HG03439 (cell line): ENCODE measurements at regions not wholly inside any gene's neighbourhood (a gene's known extent, or its start where the extent isn't known, plus 50 kb on each side); places are given as distances from the start of the nearest gene placed in this dataset.

Source experiments
- ATAC-seq: cut with Tn5 transposase; IDR thresholded peaks from one replicate; pipeline ENCODE4 v1.9.1; 2021; ENCODE audit warnings: mild to moderate bottlenecking, moderate library complexity; ENCODE audit not compliant: unreplicated experiment

GRCh38 chr20:10986586-10986985 lies 312.8 kb upstream of the JAG1 start:
- no peak for ATAC-seq

GRCh38 chr20:10987651-10988383 lies 314.0 kb upstream of the JAG1 start:
- ATAC-seq = no peak

GRCh38 chr20:10990625-10991382 lies 317.0 kb upstream of the JAG1 start:
- no peak for ATAC-seq

GRCh38 chr20:10992731-10993130 lies 318.9 kb upstream of the JAG1 start:
- ATAC-seq = no peak

- no peak for ATAC-seq
Measured at GRCh38 chr20:10994991-10995700, 321.3 kb upstream of the JAG1 start.

GRCh38 chr20:10998476-10998875 lies 324.7 kb upstream of the JAG1 start:
- ATAC-seq = no peak

GRCh38 chr20:11000416-11000815 lies 326.6 kb upstream of the JAG1 start:
- ATAC-seq = no peak

- no peak for ATAC-seq
Measured at GRCh38 chr20:11001302-11001701, 327.5 kb upstream of the JAG1 start.

- no peak for ATAC-seq
Measured at GRCh38 chr20:11001764-11002540, 328.2 kb upstream of the JAG1 start.

- no peak for ATAC-seq
Measured at GRCh38 chr20:11003341-11003740, 329.5 kb upstream of the JAG1 start.

GRCh38 chr20:11008444-11009033 lies 334.7 kb upstream of the JAG1 start:
- no peak for ATAC-seq

GRCh38 chr20:11011653-11012052 lies 337.9 kb upstream of the JAG1 start:
- ATAC-seq = no peak

GRCh38 chr20:11012975-11013374 lies 339.2 kb upstream of the JAG1 start:
- ATAC-seq = no peak

GRCh38 chr20:11013801-11014200 lies 340.0 kb upstream of the JAG1 start:
- no peak for ATAC-seq

- no peak for ATAC-seq
Measured at GRCh38 chr20:11015440-11015839, 341.6 kb upstream of the JAG1 start.

GRCh38 chr20:11017446-11017845 lies 343.6 kb upstream of the JAG1 start:
- no peak for ATAC-seq

- ATAC-seq = no peak
Measured at GRCh38 chr20:11018668-11019170, 344.9 kb upstream of the JAG1 start.

GRCh38 chr20:11020712-11021111 lies 346.9 kb upstream of the JAG1 start:
- no peak for ATAC-seq

- ATAC-seq = no peak
Measured at GRCh38 chr20:11027224-11027623, 353.4 kb upstream of the JAG1 start.

GRCh38 chr20:11030351-11030750 lies 356.6 kb upstream of the JAG1 start:
- no peak for ATAC-seq
